DMS 273 (cell line): ENCODE measurements at regions not wholly inside any gene's neighbourhood (a gene's known extent, or its start where the extent isn't known, plus 50 kb on each side); places are given as distances from the start of the nearest gene placed in this dataset.
"Not testable (repeated sequence)": the region's sequence is repeated elsewhere in the genome, so short reads cannot be mapped to it uniquely, and the experiment has no call there.

Experiments used
- DNase-seq: peaks from one replicate; lab custom pipeline; 2025; ENCODE audit not compliant: unreplicated experiment; lab: John Stamatoyannopoulos, UW

DNA sequence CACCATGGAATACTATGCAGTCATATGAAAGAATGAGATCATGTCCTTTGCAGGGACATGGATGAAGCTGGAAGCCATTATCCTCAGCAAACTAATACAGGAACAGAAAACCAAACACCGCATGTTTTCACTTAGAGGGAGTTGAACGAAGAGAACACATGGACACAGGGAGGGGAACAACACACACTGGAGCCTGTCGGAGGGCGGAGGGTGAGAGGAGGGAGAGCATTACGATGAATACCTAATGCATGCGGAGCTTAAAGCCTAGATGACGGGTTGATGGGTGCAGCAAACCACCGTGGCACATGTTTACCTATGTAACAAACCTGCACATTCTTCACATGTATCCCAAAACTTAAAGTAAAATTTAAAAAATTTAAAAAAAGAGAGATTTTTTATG, 191.0 kb upstream of the PRSS58 start:
- not testable (repeated sequence) for DNase-seq

DNA sequence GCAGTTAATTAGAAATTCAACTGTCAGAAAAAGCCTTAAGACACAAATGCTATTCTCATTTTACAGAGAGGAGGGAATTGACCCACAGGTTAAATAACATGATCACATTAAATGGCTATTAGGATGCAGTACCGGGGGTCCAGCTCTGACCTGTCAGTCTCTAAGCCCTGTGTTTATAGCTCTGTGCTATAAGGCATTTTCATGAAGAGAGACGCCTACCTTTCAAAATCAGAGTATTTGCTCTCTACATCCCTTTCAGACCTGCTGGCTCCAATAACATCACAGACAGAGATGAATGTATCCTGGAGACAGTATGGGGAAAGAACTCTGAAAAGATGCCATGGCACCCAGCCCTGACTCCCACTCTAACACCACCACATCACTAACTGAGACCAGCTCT, 189.9 kb upstream of the PRSS58 start:
- DNase-seq, result no peak

DNA sequence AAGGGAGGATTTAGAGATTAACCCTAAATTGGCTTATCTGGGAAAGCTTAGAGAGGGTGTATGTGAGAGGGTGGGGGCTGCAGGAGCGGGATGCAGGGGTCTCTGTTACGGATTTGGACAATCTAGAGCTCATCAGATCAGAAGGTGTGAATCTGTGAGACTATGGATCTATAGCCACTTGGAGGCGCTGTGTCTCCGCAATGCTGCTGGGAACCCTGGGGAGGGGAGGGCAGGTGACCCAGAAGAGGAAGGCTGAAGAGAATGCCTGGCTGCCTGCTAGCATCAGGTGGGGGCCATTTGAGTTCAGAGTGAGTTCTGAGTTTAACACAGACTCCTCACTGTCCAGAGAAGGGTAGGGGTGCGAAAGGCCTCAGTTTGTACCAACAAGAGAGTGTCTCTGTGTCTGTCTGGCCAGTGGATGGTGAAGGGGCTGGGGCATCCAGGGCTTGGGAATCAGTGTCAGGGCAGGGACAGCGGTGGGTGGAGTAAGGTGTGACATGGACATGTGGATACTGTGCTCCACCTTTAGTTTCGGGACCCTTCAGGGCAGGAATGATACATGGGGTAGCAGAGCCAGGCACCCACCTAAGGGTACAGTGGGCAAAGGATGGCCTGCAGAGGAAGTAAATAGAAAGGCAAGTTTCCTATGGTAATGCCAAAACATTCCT, 187.3 kb upstream of the PRSS58 start:
- peak; percentile 12 for DNase-seq

DNA sequence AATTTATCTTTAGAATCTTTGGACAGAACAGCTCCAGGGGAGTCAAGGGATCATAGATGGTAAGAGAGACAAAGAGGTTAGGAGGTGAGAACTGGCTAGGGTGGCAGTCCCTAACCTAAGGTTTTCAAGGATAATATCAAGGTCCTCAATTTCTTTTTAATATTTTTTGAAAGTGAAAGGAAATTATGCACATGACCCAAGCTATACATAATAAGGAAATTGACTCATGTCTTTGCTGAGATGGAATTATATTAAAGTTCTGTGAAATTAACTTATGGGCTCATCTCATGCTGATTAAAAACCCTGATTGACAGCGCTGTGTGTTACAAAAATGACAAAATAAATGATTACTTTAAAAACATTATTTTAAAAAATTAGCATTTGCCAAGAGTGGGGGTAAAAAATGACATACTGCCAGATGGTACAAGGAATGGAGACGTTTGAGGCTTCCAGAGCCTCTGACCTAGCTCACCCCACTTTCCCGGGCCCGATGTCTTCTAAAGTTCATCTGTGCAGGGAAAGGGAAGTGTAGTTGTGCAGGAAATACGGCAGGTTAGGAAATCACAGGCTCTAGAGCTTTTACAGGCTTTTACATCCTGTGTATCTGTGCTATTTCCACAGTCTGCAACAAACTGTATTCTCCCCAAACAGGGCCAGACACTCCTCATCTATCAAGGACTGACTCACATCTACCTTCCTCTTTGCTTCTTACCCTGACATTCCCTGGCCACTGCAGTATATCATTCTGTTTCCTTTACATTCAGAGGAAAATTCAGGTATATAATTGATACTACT, 185.6 kb upstream of the PRSS58 start:
- DNase-seq, result no peak

DNA sequence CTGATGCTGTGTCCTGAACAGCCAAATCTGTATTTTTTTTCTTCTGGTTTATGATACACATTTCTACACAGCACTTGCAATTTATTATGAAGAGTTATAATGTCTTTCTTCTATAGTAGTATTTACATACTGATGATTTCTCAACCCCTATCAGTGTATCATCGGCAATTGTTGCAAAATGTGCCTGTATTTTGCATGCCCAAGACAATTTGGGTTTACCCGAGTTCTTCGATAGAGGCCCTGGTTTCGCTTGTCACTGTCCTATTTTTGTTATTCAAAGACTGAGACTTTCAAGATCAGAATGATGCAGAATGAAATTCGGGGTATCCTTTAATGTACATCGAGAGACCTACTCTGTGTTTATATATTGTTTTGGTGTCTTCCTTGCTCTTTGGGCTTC, 184.5 kb upstream of the PRSS58 start:
- DNase-seq, result no peak

DNA sequence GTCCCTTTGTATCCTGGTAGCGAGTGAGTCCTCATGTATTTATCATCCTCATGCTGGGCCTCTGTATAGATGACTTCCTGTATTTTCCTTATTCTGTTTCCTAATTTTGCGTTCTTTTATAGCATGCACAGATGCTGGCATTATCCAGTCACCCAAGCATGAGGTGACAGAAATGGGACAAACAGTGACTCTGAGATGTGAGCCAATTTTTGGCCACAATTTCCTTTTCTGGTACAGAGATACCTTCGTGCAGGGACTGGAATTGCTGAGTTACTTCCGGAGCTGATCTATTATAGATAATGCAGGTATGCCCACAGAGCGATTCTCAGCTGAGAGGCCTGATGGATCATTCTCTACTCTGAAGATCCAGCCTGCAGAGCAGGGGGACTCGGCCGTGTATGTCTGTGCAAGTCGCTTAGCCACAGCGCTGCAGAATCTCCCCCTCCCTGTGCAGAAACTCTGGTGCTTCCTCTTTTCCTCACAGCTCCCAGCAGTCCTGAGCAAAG, 183.1 kb upstream of the PRSS58 start:
- no peak for DNase-seq

DNA sequence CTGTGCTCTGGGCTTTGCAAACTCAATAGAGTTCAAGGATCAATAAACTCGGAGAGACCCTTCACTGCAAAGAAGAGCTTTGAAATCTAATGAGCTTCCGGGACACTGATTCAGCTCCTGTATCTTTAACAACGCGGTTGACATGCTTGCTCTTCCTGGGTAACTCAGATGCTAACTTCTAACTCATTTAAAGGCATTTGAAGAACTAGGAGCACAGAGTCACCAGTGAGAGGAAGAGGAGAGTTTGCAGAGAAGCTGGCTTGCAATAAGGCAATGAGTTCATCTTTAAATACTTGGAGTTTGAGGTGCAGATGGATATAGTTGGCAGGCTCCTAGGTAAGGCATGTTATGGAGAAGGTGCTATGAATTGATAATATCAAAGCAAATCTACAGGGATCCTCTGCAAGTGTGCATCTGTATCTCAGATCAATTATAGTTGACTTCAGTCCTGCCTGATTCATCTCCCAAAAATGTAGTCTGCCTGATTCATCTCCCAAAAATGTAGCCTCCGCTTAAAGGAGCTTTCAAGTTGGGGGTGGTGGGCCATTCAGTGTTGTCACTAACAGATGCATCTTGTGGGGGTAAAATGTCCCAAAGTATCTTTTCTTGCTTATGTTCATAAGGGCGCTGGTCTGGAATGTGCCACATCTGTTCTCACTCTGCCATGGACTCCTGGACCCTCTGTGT, 182.5 kb upstream of the PRSS58 start:
- DNase-seq, result no peak

DNA sequence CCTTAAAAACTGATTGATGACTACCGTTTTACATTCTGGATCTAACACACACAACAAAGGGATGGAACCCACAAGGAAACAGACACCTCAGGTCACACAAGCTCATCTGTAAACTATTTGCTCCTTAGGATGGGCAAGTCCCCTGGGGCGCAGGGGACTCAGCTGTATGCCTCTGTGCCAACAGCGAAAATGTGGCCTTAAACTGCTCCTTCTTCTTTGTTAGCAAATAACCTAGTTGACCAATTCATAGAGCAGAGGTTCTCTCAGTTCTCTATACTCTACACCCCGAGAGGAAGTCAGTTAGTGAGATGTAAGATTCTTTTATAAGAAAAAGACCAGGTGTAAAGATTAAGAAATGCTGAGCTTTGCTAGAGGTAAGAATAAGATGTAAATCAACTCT, 181.9 kb upstream of the PRSS58 start:
- DNase-seq, result no peak

DNA sequence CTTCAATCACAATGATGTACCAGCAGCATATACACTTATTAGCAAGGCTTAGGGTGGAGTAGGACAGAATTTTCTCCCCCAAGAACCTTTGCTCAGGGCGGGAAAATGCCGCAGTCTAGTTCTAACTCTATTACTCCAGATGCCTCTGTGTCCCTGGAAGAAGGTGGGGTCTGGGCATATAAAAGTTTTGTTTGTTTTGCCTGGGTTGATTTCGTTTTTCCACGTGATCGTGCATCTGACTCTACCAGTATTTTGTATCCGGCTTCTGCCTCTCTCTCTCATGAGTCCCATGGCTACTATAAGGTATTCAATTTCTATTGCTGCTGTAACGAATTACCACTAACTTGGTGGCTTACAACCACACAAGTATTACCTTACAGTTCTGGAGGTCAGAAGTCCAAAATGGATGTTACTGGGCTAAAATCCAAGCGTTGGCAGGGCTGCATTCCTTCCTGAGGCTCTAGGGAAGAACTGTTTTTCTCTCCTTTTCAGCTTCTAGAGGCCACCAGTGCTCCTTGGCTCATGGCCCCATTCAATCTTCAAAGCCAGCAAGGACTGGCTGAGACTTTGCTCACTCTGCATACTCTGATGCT, 181.2 kb upstream of the PRSS58 start:
- DNase-seq, result no peak

DNA sequence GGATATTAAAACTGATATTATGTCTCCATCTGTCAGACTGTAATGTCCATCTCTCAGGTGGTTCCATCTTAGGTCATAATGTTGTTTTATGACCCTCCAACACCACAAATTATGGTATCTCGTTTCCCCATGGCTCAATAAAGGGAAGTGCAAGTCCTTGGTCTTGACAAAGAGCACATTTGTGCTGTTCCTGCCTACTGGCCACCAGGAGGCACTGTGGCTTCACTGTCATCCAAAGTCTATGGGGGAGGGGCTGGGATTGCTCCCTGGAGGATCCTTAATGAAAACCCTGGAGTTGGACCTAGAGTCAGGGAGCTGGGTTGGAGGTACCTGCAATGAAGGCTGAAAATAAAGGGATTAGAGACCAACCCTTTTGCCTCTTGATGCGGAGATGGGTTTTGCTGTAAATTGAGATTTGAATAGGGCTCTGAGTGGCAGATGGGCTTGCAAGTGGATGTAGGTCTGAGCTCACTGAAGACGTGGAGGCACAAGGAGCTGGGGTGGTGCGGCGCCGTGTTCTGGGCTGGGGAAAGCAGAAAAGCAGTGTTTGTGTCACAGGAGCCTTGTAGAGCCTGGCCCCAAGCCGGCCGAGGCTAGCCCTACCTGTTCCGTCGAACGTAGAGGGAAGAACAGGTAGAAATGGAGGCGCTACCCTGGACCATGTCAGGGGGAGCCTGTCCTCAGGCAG, 180.5 kb upstream of the PRSS58 start:
- DNase-seq, result peak; percentile 64

DNA sequence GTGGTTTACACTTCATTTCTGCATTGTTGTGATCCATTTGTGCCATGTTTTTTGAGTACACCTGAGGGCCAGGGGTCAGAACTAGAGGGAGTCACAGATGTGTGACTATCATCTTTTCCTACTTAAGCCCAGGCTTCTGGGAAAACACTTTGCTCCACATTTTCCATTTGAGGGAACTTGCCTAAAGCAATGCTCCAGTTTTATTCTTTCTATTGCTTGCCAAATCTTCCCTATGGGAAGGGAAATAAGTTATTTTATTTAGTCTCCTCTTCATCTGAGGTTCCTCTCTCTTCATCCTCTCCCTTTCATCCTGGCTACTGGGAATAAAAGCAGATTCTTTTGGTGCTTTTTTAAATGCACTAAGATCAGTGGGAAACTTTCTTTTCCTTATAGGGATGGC, 179.9 kb upstream of the PRSS58 start:
- DNase-seq, result no peak

DNA sequence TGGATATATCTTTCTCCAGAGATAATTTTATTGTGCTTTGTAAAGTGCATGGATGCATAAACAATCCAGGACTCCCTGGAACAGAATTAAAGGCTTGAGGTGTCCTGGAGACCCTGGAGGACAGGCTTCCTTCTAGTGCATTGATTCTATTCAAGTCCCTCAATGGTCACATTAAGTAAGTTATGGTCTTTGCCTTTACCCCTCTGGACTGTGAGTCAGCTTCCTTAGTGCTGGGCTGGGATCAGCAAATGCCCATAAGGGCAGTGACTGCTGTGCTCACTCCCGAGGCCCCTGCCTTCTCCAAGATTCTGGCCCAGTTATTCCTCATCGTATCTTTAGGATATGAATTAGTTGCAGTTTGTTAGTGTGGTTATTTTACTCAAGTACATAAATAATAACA, 178.7 kb upstream of the PRSS58 start:
- no peak for DNase-seq

DNA sequence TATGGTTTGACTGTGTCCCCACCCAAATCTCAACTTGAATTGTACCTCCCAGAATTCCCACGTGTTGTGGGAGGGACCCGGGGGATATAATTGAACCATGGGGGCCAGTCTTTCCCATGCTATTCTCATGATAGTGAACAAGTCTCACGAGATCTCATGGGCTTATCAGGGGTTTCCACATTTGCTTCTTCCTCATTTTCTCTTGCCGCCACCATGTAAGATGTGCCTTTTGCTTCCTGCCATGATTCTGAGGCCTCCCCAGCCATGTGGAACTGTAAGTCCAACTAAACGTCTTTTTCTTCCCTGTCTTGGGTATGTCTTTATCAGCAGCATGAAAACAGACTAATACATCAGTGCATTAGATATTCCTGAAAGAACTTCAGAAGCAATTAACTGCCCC, 177.7 kb upstream of the PRSS58 start:
- DNase-seq, result not testable (repeated sequence)

DNA sequence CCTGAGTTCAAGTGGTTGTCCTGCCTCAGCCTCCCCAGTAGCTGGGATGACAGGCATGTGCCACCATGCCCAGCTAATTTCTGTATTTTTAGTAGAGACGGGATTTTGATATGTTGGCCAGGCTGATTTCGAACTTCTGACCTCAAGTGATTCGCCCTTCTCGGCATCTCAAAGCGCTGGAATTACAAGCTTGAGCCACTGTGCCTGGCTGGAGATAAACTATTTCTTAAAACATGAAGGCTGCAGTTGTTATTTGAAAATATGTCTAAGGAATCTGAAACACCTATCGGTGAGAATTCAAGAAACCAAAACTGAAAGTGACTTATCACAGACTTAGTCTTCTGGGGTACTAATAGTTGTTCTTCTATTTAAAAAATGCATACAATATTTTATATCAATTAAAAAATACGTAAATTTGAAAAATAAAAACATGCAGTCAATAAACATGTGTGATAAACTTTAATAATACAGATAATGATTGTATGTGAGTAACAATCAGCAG, 176.9 kb upstream of the PRSS58 start:
- no peak for DNase-seq

DNA sequence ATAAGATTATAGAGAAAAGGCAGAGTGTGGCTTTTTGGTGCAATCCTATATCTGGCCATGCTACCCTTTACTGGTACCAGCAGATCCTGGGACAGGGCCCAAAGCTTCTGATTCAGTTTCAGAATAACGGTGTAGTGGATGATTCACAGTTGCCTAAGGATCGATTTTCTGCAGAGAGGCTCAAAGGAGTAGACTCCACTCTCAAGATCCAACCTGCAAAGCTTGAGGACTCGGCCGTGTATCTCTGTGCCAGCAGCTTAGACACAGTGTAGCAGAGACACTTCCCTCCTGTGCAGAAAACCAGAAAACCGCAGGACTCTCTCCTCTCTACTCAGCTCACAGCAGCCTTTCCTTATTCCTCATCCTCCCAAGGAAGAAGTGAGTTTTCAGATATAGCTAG, 176.3 kb upstream of the PRSS58 start:
- DNase-seq, result not testable (repeated sequence)

DNA sequence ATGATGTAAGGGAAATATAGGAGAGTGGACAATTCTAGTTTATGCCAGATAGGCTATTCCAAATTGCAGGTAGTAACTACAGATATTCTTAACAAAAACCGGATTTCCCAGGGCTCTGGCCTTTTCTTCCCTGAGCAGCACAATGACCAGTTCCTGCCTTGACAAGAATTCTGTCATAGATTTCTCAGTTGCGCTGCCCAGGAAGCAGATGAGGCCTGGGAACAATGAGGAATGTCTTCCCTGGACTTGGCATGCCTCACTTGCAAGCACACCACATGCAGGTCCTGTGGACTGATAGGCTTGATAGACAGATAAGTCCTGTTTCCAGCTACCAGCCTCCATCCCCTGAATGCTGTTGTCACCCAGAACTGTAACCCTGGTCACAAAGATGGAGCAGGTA, 174.5 kb upstream of the PRSS58 start:
- DNase-seq, result no peak

DNA sequence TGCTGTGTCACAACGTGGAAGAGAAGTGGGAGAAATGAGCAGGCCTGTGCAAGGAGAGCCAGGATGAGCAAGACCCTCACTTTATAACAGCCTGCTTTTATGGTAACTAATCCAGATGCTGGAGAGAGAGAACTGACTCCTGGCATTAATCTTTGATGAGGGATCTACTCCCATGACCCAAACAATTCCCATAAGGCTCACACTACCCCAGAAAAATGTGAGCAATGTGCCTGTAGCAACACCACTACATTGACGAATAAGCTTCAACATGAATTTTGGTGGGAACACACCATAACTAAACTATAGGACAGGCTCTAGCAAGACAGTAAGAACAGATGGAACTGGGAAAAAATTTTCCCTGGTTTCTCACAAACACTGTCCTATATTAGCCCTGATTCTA, 173.6 kb upstream of the PRSS58 start:
- DNase-seq, result no peak

DNA sequence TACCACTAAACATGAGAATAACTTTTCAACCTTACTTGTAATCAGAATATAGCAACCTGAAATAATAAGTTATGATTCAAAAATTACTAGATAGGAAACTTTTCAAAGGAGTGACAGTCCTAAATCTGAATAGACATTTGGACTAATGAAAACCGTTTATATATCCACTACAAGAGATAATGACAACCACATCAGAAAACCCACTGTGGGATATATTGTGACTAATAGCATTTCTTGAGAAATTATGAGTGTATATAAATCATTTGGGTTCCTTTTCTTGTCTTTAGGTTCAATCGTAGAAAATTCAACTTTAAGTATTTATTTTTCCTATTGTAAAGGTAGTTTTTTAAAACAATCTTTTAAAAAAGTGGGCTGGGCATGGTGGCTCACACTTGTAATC, 170.2 kb upstream of the PRSS58 start:
- no peak for DNase-seq

DNA sequence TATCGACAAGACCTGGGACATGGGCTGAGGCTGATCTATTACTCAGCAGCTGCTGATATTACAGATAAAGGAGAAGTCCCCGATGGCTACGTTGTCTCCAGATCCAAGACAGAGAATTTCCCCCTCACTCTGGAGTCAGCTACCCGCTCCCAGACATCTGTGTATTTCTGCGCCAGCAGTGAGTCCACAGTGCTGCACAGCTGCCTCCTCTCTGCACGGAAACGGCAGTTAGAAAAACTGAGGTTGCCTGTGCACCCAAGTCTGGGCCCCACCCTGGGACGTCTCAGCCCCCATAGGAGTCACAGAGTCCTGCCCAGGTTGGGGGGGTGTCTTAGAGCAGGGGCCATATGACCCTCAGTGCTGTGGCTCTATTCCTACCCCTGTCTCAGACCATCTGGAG, 167.4 kb upstream of the PRSS58 start:
- DNase-seq, result no peak

DNA sequence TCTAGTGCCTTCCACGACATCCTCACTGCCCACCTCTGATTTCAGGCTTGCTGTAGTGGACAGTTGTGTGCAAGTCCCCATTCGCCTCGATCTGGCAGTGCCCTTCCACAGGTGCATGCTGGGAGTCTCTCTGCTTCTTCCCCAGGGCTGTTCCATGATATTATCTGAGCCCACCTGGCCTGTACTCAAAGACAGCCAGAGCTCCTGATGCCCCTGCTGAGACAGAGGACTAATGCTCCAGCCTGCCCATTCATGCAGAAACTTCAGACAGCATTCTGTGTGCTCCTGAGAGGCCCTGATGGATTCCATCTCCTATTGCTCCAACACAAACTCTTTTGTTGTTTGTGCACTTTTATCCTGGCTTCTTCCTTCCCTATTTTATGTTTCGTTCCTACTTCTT, 164.8 kb upstream of the PRSS58 start:
- no peak for DNase-seq
